GM18520 (cell line): ENCODE measurements at regions not wholly inside any gene's neighbourhood (a gene's known extent, or its start where the extent isn't known, plus 50 kb on each side); places are given as distances from the start of the nearest gene placed in this dataset.

Source experiments
- ATAC-seq: cut with Tn5 transposase; IDR thresholded peaks from one replicate; pipeline ENCODE4 v1.9.1; 2021; ENCODE audit not compliant: unreplicated experiment

DNA sequence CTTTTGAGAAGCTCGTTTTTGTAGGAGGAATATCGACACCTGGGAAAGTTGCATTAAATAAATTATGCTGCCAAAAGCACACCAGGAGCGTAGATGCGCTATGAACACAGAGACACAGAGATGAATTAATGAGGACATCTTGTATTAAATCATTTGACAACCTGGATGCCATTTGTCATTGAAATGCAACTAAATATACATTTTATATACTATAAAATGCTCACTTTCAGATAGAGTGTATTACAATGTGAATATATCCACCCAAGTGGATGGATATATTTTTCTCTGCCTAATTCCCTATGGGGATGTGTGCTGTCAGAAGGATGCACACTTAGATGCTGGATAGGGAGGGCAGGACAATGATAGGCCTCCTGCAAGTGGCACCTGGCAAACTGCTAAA lies 426.2 kb downstream of the RIT2 start:
- no peak for ATAC-seq
